ENCODE measurements at regions not wholly inside any gene's neighbourhood (a gene's known extent, or its start where the extent isn't known, plus 50 kb on each side); places are given as distances from the start of the nearest gene placed in this dataset.

GRCh38 chr1:166221316-166221715 is 54.5 kb upstream of the FAM78B start:
- no peak overlapping the region for H3K4me3 Mint-ChIP-seq
- H3K9me3 Mint-ChIP-seq = peaks cover 18 to 24% of the 10 kb centered on the region in 2 donors
- no peak overlapping the region for H3K27ac Mint-ChIP-seq
- H3K36me3 Mint-ChIP-seq (ENCODE audit: insufficient read depth in 2 of 2) = peaks cover 1 to 6% of the 10 kb centered on the region in 2 donors
- ATAC-seq (replicated peaks in 1 of 2) (no peak), DNase-seq (no peak)
- H3K27me3 Mint-ChIP-seq (ENCODE audit: low read depth) = no peaks in the 10 kb centered on the region
- no peaks in the 10 kb centered on the region for H3K4me1 Mint-ChIP-seq (ENCODE audit: low read depth)

GRCh38 chr1:166233750-166234366 is 67.1 kb upstream of the FAM78B start:
- Mint-ChIP-seq H3K4me3 (no peak overlapping the region), H3K27me3 (ENCODE audit: low read depth) (no peaks in the 10 kb centered on the region), H3K27ac (no peak overlapping the region), H3K4me1 (ENCODE audit: low read depth) (no peaks in the 10 kb centered on the region), H3K9me3 (peaks cover 12 to 15% of the 10 kb centered on the region in 2 donors), H3K36me3 (ENCODE audit: insufficient read depth in 2 of 2) (peaks cover 0 to 2% of the 10 kb centered on the region in 2 donors)
- DNase-seq (no peak), ATAC-seq (replicated peaks in 1 of 2) (no peak)

- H3K27ac Mint-ChIP-seq = no peak overlapping the region
- ATAC-seq (replicated peaks in 1 of 2) (no peak), DNase-seq (no peak)
- H3K36me3 Mint-ChIP-seq (ENCODE audit: insufficient read depth in 2 of 2) = peaks cover 0 to 2% of the 10 kb centered on the region in 2 donors
- H3K9me3 Mint-ChIP-seq = peaks cover 8% of the 10 kb centered on the region in 2 donors
- no peaks in the 10 kb centered on the region for H3K4me1 Mint-ChIP-seq (ENCODE audit: low read depth)
- no peaks in the 10 kb centered on the region for H3K27me3 Mint-ChIP-seq (ENCODE audit: low read depth)
- no peak overlapping the region for H3K4me3 Mint-ChIP-seq
Measured at GRCh38 chr1:166235728-166236127, 68.9 kb upstream of the FAM78B start.

GRCh38 chr1:166237675-166238074 is 70.9 kb upstream of the FAM78B start:
- H3K9me3 Mint-ChIP-seq = peaks cover 1 to 2% of the 10 kb centered on the region in 2 donors
- H3K4me3 Mint-ChIP-seq = no peak overlapping the region
- H3K4me1 Mint-ChIP-seq (ENCODE audit: low read depth) = no peaks in the 10 kb centered on the region
- H3K36me3 Mint-ChIP-seq (ENCODE audit: insufficient read depth in 2 of 2) = no peaks in the 10 kb centered on the region
- no peaks in the 10 kb centered on the region for H3K27me3 Mint-ChIP-seq (ENCODE audit: low read depth)
- no peak overlapping the region for H3K27ac Mint-ChIP-seq
- ATAC-seq (replicated peaks in 1 of 2) (no peak), DNase-seq (no peak)

GRCh38 chr1:166253076-166253779 is 86.4 kb upstream of the FAM78B start:
- DNase-seq = no peak
- H3K4me3 Mint-ChIP-seq = no peak overlapping the region
- peaks cover 9 to 18% of the 10 kb centered on the region in 2 donors for H3K9me3 Mint-ChIP-seq
- no peak overlapping the region for H3K27ac Mint-ChIP-seq
- H3K27me3 Mint-ChIP-seq (ENCODE audit: low read depth) = peaks cover 6% of the 10 kb centered on the region
- peaks cover 0 to 2% of the 10 kb centered on the region in 2 donors for H3K36me3 Mint-ChIP-seq (ENCODE audit: insufficient read depth in 2 of 2)
- no peak for ATAC-seq (replicated peaks in 1 of 2)
- no peaks in the 10 kb centered on the region for H3K4me1 Mint-ChIP-seq (ENCODE audit: low read depth)

GRCh38 chr1:166258017-166258416 is 91.2 kb upstream of the FAM78B start:
- DNase-seq (no peak), ATAC-seq (replicated peaks in 1 of 2) (no peak)
- no peak overlapping the region for H3K27ac Mint-ChIP-seq
- H3K4me3 Mint-ChIP-seq = no peak overlapping the region
- peaks cover 6% of the 10 kb centered on the region for H3K27me3 Mint-ChIP-seq (ENCODE audit: low read depth)
- no peaks in the 10 kb centered on the region for H3K36me3 Mint-ChIP-seq (ENCODE audit: insufficient read depth in 2 of 2)
- no peaks in the 10 kb centered on the region for H3K4me1 Mint-ChIP-seq (ENCODE audit: low read depth)
- H3K9me3 Mint-ChIP-seq = peaks cover 9 to 11% of the 10 kb centered on the region in 2 donors

- no peaks in the 10 kb centered on the region for H3K36me3 Mint-ChIP-seq (ENCODE audit: insufficient read depth in 2 of 2)
- H3K27me3 Mint-ChIP-seq (ENCODE audit: low read depth) = no peaks in the 10 kb centered on the region
- H3K4me3 Mint-ChIP-seq = no peak overlapping the region
- no peaks in the 10 kb centered on the region for H3K4me1 Mint-ChIP-seq (ENCODE audit: low read depth)
- H3K9me3 Mint-ChIP-seq = peaks cover 3 to 7% of the 10 kb centered on the region in 2 donors
- no peak overlapping the region for H3K27ac Mint-ChIP-seq
- ATAC-seq (replicated peaks in 1 of 2) (no peak), DNase-seq (no peak)
Measured at GRCh38 chr1:166261511-166261910, 94.7 kb upstream of the FAM78B start.

- DNase-seq (no peak), ATAC-seq (replicated peaks in 1 of 2) (no peak)
- H3K9me3 Mint-ChIP-seq = peaks cover 4 to 9% of the 10 kb centered on the region in 2 donors
- no peak overlapping the region for H3K27ac Mint-ChIP-seq
- H3K36me3 Mint-ChIP-seq (ENCODE audit: insufficient read depth in 2 of 2) = no peaks in the 10 kb centered on the region
- H3K4me3 Mint-ChIP-seq = no peak overlapping the region
- no peaks in the 10 kb centered on the region for H3K4me1 Mint-ChIP-seq (ENCODE audit: low read depth)
- no peaks in the 10 kb centered on the region for H3K27me3 Mint-ChIP-seq (ENCODE audit: low read depth)
Measured at GRCh38 chr1:166270476-166271150, 103.8 kb upstream of the FAM78B start.

GRCh38 chr1:166271151-166271538 is 104.3 kb upstream of the FAM78B start:
- Mint-ChIP-seq H3K27ac (no peak overlapping the region), H3K4me3 (no peak overlapping the region), H3K4me1 (ENCODE audit: low read depth) (no peaks in the 10 kb centered on the region), H3K36me3 (ENCODE audit: insufficient read depth in 2 of 2) (peaks cover 0 to under 1% of the 10 kb centered on the region in 2 donors), H3K9me3 (peaks cover 7 to 9% of the 10 kb centered on the region in 2 donors), H3K27me3 (ENCODE audit: low read depth) (no peaks in the 10 kb centered on the region)
- DNase-seq (no peak), ATAC-seq (replicated peaks in 1 of 2) (no peak)

- peaks cover 5 to 10% of the 10 kb centered on the region in 2 donors for H3K9me3 Mint-ChIP-seq
- ATAC-seq (replicated peaks in 1 of 2) = no peak
- no peaks in the 10 kb centered on the region for H3K27me3 Mint-ChIP-seq (ENCODE audit: low read depth)
- no peak overlapping the region for H3K4me3 Mint-ChIP-seq
- peaks cover 0 to 2% of the 10 kb centered on the region in 2 donors for H3K36me3 Mint-ChIP-seq (ENCODE audit: insufficient read depth in 2 of 2)
- H3K27ac Mint-ChIP-seq = no peak overlapping the region
- no peak for DNase-seq
- no peaks in the 10 kb centered on the region for H3K4me1 Mint-ChIP-seq (ENCODE audit: low read depth)
Measured at GRCh38 chr1:166272155-166272554, 105.4 kb upstream of the FAM78B start.

- H3K36me3 Mint-ChIP-seq (ENCODE audit: insufficient read depth in 2 of 2) = peaks cover 0 to 2% of the 10 kb centered on the region in 2 donors
- no peak for ATAC-seq (replicated peaks in 1 of 2)
Measured at GRCh38 chr1:166272851-166273250, 106.0 kb upstream of the FAM78B start.

GRCh38 chr1:166273618-166274017 is 106.8 kb upstream of the FAM78B start:
- Mint-ChIP-seq H3K27me3 (ENCODE audit: low read depth) (no peaks in the 10 kb centered on the region), H3K4me1 (ENCODE audit: low read depth) (no peaks in the 10 kb centered on the region), H3K4me3 (no peak overlapping the region), H3K9me3 (peaks cover 5 to 11% of the 10 kb centered on the region in 2 donors), H3K36me3 (ENCODE audit: insufficient read depth in 2 of 2) (peaks cover 0 to 2% of the 10 kb centered on the region in 2 donors), H3K27ac (no peak overlapping the region)
- DNase-seq (no peak), ATAC-seq (replicated peaks in 1 of 2) (no peak)

More at GRCh38 chr1:166272851-166273250, 106.0 kb upstream of the FAM78B start:
- no peak overlapping the region for H3K4me3 Mint-ChIP-seq
- H3K9me3 Mint-ChIP-seq = peaks cover 5 to 10% of the 10 kb centered on the region in 2 donors
- no peak overlapping the region for H3K27ac Mint-ChIP-seq
- no peak for DNase-seq
- H3K4me1 Mint-ChIP-seq (ENCODE audit: low read depth) = no peaks in the 10 kb centered on the region
- H3K27me3 Mint-ChIP-seq (ENCODE audit: low read depth) = no peaks in the 10 kb centered on the region

- H3K27me3 Mint-ChIP-seq (ENCODE audit: low read depth) = peaks cover 7% of the 10 kb centered on the region
- no peak overlapping the region for H3K4me3 Mint-ChIP-seq
- DNase-seq (no peak), ATAC-seq (replicated peaks in 1 of 2) (no peak)
- peaks cover 0 to 2% of the 10 kb centered on the region in 2 donors for H3K9me3 Mint-ChIP-seq
- H3K36me3 Mint-ChIP-seq (ENCODE audit: insufficient read depth in 2 of 2) = no peaks in the 10 kb centered on the region
- H3K4me1 Mint-ChIP-seq (ENCODE audit: low read depth) = no peaks in the 10 kb centered on the region
- H3K27ac Mint-ChIP-seq = no peak overlapping the region
Measured at GRCh38 chr1:166282391-166283137, 115.8 kb upstream of the FAM78B start.
